GM18519 (cell line): ENCODE measurements at regions not wholly inside any gene's neighbourhood (a gene's known extent, or its start where the extent isn't known, plus 50 kb on each side); places are given as distances from the start of the nearest gene placed in this dataset.
"Not testable (repeated sequence)": the region's sequence is repeated elsewhere in the genome, so short reads cannot be mapped to it uniquely, and the experiment has no call there.

Experiments
- ATAC-seq: cut with Tn5 transposase; IDR thresholded peaks from one replicate; pipeline ENCODE4 v1.9.1; 2021; ENCODE audit warnings: mild to moderate bottlenecking, moderate library complexity; ENCODE audit not compliant: unreplicated experiment, low FRiP score

DNA sequence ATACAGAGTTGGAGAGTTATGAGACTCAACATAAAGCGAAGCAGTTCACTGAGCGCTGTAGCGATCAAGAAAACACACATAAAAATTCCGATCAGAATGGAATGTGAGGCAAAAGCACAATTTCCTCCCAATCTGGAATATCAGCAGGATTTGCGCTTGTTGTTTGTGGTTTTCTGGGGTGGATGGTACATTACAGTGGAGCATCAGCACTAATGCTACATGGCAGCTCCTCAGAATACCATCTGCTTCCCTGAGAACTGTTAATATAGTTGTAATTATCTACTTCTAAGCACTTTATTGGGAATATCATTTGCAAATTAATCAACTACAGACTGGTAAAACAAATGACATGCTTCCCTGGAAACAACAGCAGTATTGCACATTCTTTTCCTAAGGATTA is 324.1 kb upstream of the PPARGC1A start:
- ATAC-seq, result no peak

DNA sequence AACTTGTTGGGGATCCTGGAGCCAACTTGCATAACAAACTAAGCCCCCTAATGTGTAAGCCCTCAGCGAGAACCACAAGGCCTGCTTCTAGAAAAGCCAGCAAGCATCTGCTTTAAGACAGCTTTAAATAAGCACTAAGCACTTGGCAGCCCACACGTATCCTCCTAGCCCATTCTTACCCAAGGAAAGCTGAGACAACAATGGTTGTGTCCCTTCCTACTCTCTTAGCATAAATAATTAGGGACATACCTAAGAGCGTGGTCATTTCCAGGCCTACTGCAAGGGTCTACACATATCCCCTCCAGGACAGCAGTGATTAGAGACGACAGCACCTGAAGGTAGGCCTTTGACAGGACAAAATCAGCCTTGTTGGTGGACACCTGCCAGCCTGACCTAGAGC is 322.8 kb upstream of the PPARGC1A start:
- no peak for ATAC-seq

DNA sequence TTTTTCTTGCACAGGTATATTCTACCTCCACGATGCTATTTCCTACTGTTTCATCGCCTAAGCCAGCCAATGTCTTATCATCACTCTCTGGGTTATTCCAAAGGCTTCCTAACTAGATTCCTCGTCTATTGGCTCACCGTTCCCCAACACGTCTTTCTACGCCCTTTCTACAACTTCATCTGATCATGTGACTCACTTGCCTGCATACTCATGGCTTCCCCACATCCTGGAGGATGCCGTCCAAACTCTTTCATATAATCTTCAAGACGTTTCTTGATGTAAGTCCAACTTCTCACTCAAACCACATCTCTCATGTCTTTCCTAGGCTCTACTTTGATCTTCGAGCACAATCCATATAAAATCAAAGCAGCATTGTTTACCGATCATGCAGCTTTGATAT is 322.0 kb upstream of the PPARGC1A start:
- ATAC-seq, result no peak

DNA sequence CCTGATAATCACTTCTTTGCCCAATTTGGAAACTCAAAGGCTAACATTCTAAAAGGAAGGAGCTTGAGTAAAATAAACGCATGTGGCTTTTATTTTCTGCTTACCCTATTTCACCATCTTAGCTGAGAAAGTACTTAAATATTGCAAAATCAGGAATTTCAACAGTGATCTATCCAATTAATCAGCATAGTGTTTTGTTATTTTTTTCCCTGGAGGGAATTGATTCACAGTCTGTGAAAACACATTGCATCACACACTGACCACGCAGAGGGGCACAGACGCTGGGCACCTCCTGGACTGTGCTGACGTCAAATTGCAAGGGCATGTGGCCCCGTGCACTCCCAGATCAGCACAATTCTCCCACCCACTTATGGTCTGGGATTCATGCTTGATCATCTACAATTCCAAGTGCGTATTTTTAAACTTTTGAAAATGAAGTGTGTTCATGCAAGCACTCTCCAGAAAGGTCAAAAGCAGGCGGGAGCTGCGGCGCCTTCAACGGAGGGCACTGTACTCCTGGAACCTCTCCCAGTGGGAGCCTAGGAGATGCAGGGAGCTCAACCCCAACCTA is 320.6 kb upstream of the PPARGC1A start:
- ATAC-seq, result no peak

DNA sequence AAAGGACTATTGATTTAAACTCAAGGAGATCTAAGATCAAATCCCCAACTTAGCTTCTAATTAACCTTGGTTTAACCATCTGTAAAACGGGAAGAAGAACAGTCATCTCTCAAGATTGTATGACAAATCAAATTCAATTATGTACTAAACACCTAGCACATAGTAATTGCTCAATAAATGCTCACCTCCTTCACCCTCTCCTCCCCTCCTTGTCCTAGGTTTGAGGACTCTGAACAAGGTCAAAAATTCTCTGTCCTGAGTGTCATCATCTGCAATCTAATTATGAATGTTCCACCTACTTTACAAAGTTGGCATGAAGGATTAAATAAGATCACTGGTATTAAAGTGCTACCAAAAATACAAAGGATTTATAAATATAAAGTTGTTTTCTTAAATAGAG is 320.1 kb upstream of the PPARGC1A start:
- ATAC-seq, result no peak

DNA sequence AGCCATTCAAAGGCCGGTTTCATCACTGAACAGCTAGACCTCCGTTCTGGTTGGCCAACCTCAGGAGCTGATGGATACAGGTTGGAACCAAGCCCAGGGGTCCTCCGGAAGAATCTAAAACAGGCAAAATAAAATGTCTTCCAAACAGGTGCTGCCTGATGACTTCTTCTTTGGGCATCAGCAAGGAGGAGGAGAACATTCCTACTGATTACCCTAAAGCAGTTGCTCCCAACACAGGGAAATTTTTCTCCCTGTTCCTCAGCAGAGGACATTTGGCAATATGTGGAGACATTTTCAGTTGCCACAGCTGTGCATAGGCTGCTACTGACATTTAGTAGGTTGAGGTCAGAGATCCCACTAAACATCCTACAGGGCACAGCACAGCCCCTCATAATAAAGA is 319.3 kb upstream of the PPARGC1A start:
- no peak for ATAC-seq

DNA sequence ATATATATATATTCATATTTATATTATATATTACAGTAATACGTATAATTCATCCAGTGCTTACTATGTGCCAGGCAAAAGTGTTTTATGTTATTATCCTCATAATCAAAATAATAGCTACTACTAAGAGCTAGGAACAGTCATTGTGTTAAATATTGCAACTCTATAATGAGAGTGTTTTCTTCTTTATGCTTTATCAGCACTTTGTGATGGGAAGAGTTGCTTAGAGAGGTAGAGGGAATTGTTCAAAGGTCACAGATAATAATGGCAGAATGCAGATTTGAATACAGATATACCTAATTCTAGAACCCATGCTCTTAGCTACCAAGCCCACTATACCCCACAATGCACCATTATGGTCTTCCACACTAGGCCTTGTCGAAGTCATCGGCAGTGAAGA is 318.8 kb upstream of the PPARGC1A start:
- ATAC-seq, result no peak

DNA sequence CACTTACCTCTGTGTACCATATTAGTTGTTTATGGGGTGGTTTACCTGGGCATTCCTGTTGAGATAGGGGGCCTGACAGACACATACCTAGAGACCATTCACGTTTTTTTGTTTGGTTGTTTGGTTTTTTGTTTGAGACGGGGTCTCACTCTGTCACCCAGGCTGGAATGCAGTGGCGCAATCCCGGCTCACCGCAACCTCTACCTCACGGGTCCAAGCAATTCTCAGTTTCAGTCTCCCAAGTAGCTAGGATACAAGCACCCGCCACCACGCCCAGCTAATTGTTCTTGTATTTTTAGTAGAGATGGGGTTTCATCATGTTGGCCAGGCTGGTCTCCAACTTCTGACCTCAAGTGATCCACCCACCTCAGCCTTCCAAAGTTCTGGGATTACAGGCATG is 314.9 kb upstream of the PPARGC1A start:
- ATAC-seq, result not testable (repeated sequence)

DNA sequence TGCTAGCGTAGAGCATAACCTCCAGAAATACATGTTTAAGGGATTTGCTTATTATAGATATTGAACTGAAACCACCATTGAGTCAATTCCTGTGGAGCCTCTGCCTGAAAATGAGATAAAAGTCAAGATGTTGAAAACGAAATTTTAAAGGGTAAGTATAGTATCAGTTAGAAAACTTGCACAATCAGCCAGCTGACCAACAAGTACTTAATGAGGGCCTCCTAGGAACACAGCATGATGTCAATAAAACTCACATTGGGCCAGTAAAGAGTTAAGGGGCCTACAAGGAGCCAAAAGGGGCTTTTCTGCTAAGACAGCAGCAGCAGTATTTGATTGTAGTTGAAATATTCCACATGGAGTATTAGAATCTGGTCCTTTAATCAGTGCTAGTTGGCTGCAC is 314.1 kb upstream of the PPARGC1A start:
- ATAC-seq, result no peak

DNA sequence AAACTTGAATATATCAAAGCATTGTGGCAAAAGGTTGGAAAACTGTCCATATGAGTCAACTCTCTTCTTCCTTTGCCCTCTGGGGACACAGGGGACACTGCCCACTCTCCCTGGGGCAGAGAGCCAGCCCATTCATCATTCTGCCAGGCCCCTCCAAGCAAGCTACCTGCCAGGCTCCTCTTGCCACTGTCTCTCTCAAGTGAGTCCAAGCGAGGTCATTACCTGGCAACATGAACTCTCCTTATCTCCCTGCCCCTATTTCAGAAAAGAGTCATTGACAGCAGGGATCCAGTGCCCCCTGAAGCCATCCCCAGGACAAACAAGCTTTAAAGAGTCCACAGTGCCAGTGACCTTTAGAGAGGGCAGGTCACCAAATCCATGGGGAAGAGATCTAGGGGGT is 312.7 kb upstream of the PPARGC1A start:
- no peak for ATAC-seq

DNA sequence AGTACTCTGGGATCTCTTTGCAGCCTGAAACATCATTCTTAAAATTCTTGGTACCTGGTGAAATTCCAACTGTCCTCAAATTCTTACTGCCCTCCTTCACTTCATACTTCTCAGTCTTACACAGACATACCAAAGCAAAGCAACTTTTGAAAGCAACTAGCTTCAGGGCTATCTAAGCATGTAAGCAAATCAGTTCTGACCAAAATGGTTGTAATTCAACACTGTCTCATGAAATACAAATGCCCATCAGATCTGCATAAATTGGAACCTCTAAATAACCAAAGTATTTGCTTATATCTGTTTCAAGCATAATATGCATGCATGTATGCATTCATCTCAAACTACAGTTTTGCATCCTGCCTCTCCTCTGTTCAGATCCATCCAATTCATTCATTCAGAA is 308.1 kb upstream of the PPARGC1A start:
- ATAC-seq, result no peak

DNA sequence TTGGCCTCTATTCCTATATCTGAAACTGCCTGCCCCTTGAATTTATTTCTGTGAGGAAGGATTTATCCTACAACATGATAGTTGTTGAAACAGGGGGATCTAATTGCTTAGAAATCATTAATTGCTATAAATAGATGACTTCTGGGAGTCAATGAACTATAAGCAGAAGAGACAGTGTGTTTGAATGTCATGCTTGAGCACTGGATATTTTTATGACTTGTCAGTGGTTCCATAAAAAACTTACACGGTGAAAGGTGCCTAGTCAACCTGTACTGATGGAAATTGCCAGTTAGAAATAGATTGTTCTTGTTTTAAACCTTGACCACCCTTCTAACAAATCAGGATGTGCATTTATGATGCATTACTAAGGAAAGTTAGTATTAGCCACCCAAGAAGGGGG is 306.9 kb upstream of the PPARGC1A start:
- ATAC-seq, result no peak

DNA sequence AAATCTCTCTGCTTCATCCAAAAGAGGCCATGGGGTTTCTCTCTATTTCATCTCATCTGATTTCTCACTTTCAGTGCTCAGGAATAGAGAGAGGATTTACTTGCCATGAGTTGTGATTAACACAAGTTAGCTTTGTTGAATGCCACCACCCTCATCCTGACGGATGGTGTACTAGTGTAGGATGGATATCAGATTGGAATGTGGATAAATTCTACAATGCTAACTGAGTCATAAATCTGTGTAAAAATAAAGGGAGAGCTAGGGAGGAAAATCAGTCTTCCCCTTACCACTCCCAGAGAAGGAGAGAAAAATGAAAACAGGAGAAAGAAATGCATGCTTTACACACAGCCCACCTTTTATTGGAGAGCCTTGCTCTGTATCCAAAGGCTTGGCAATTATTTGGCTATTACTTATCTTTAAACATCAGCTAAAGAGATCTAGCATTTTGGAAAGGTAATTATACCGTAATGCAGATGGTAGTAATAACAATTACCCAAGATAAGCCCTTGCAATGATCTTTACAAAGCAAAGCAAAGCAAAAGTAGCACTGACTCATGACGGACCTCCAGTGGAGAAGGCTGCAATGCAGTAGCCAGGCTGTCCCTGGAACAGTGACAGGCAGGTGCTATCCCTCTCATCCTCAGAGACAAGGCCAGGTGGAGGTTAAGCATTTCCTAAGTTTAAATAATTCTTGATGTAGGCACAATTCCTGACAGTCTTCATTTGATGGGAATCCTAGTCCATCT is 306.3 kb upstream of the PPARGC1A start:
- ATAC-seq, result no peak

DNA sequence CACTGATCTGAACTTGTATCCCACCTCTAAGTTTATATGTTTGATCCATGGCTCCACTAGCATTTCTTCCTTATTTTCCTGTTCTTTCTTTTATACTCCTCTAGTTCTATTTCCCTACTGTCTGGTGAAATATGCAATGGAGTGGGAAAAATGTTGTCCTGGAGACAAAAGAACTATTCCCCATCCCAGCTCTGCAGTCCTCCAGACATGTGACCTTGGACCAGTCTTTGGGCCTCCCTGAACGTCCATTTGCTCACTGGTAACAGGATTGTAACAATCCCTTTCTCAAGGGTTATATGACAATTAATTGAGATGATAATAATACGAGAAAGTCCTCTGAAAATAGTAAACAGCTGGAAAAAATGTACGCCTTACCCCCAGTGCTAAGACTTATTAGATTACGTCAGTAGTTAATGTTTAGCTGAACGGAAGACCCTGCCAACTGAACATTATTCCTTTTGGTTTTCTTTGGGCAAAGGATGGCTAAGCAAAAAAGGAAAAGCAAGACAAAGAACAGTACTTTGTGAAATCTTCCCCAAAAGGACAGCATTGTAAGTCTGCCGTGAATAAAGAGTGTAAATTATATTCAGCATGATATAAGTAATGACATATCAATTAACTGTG is 302.3 kb upstream of the PPARGC1A start:
- no peak for ATAC-seq

DNA sequence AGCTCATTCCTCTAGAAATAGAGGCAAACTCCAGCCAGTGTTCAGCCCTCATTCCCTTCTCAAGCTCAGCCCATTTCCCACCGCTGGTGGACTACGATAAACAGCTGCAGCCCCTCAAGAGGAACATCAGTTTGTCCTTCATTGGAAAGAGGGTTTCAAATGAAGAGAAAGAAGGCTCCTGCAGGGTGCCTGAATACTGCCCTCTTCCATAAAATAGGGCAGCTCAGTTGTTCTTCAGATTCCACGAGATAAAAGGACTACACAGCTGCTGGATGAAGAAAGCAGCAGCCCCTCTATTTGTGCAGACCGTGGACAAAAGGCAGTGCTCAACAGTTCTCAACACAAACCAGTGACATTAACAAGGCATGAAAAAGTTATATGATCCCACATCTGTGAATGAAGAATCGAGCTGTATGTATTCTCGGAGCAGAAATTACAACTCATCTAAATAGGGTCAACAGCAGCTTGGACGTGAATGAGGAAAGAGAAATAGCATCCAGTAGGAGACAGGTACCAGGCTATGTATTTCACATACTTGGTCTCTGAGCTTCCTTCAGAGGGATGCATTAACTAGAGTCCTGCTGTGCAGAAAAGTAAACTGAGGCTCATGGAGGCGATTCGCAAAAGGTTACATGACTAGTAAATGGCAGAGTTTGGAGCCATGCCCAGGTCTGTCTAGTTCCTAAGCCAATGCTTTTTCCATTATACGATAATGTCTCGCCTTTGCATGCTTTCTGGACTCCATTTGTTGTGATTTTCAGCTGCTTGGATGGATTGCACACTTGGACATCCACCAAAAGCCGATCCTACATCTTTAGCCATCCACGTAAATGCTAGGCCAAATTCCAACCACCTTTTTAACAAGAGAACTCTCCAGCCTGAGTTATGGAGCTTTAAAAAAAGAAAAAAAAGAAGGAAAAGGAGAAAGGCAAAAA is 301.2 kb upstream of the PPARGC1A start:
- no peak for ATAC-seq

DNA sequence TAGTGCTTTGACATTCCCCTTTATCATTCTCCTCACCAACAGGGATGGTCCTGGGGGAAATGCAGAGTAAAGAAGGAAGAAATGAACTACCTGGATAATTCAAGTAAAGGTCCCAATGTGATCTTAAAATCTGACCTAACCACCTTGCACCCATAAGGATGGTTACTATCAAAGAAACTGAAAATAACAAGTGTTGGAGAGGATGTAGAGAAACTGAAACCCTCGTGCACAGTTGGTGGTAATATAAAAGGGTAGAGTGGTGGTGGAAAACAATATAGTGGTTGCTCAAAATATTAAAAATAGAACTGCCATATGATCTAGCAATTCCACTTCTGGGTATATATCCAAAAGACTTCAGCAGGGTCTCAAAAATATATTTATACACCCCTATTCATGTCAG is 298.6 kb upstream of the PPARGC1A start:
- no peak for ATAC-seq

DNA sequence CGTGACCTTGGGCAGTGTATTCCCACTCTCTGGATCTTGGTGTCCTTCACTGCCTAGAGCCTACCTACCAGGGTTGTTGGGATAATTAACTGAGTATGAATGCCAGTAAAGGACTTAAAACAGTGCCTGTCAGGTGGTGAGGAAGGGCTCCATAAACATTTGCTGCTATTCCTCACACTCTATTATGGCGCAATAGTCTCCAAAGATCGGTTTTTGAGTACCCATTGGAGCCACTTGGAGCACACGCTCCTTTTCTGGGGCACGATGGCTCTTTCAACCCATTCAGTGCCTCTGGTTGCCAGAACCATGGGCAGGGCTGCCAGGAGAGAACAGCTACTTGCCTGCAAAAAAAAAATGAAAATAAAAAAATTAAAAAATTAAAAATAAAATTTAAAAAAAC is 296.6 kb upstream of the PPARGC1A start:
- ATAC-seq, result no peak

DNA sequence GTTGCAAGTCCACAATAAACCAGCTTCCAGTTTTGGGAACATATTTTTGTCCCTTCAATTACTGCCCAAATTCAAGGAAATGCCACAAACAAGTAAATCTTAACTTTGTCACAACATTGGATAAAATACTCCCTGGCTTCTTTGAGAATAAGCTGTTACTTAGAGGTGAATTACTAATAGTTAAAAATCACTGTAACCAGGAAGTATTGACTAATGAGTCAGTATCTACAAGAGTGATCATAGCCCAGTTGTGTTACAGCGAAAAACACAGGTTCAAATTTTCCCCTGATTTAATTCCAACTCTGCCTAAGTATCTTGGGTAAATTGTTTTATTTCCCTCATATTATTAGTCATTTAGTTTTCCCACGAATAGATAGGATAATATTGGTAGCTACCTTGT is 291.2 kb upstream of the PPARGC1A start:
- ATAC-seq, result no peak

DNA sequence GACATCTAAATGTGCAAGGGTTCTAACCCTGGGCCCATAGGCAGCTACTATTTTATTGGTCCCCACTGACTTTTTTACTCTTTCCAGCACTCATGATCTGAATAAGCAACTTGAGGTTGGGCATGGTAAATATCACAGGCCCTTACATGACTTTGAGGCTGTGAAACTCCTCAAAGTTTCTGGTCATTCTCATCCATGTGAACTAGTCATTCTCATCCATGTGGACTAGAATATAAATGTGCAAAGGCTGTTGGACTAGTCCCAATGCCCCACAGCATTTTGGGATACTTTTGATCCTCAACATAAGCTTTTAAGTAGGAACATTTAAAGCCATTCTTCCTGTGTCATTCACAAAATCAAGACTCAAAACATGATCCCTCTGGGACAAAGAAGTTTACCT is 290.7 kb upstream of the PPARGC1A start:
- ATAC-seq, result no peak

DNA sequence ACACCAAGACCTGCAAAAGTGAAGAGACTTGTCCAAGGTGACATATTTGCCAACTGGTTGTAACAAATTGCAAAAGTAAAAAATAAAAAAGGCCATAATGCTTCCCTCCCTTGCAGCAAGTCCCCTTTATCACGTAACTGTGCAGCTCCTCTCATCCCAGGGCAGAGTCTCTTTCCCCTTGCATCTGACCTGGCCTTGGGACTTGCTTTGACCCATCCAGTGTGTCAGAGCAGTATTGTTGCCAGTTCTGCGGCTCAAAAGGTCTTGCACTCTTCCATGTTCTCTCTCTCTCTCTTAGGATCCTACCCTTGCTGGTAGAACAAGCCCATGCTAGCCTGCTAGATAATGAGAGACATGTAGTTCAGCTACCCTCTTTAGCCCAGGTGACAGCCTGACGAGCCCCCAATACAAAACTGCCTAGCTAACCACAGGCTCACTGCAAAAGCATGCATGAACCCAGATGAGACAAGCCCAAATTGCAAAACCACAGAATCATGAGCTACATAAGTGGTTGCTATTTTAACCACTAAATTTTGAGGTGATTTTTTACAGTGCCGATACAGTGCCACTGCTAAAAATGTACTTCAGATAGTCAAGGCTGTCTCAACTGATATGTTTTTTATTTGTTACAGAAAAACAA is 289.5 kb upstream of the PPARGC1A start:
- no peak for ATAC-seq

DNA sequence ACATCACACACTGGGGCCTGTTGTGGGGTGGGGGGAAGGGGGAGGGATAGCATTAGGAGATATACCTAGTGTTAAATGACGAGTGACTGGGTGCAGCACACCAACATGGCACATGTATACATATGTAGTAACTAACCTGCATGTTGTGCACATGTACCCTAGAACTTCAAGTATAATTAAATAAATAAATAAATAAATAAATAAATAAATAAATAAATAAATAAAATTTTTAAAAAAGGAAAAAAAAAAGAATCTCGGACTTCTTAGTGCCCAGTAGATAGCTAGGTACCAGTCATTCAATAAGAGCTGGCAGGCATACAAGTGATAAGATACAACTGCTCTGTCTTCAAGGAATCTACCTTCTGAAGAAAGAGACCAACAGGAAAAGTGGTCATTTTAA is 287.6 kb upstream of the PPARGC1A start:
- ATAC-seq, result not testable (repeated sequence)
